GM19397 (cell line): ENCODE measurements at regions not wholly inside any gene's neighbourhood (a gene's known extent, or its start where the extent isn't known, plus 50 kb on each side); places are given as distances from the start of the nearest gene placed in this dataset.
"Not testable (repeated sequence)": the region's sequence is repeated elsewhere in the genome, so short reads cannot be mapped to it uniquely, and the experiment has no call there.

Experiments
- ATAC-seq: cut with Tn5 transposase; IDR thresholded peaks from one replicate; pipeline ENCODE4 v1.9.1; 2021; ENCODE audit warnings: mild to moderate bottlenecking, moderate library complexity; ENCODE audit not compliant: unreplicated experiment

DNA sequence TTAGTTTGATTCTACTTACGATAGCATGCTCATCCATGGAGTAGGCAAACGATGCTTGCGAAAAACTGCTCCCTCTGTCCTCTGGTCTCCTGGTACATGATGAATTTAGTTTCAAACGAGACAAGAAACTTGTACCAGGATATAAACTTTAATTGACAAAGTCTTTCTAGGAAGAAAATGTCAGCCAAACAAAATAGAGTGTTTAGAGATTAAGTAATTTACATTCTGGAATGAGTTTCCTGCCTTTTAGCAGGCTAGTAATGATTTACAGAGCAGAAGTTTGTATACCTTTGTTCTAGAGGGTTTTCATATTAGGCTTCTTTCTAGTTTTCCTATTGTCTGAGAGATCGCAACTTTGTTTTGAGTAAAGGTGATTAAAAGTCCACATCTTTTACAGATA, 206.9 kb downstream of the RPL10L start:
- ATAC-seq, result no peak

- no peak for ATAC-seq
These were observed 218.2 kb downstream of the RPL10L start for GRCh38 chr14:46433381-46433780.

GRCh38 chr14:46432516-46432915, 219.1 kb downstream of the RPL10L start:
- no peak for ATAC-seq

DNA sequence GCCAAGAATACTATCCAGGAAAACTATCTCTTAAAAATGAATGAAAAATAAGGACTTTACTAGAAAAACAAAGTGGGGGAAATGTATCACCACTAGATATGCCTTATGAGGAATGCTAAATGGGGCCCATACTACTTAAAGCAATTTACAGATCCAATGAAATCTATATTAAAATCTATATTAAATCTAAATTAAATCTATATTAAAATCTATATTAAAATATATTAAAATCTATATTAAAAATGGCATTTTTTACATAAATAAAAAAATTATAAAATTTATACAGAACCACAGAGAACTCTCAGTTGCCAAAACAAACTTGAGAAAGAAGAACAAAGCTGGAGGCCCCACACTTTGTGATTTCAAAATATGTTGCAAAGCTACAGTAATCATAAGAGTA, 234.5 kb downstream of the RPL10L start:
- ATAC-seq, result no peak

GRCh38 chr14:46404865-46405811, 246.4 kb downstream of the RPL10L start:
- no peak for ATAC-seq

- not testable (repeated sequence) for ATAC-seq
These were observed 249.4 kb downstream of the RPL10L start for GRCh38 chr14:46402001-46402690.

GRCh38 chr14:46401066-46401465, 250.5 kb downstream of the RPL10L start:
- ATAC-seq, result no peak

- no peak for ATAC-seq
These were observed 252.5 kb downstream of the RPL10L start for GRCh38 chr14:46399049-46399448.

DNA sequence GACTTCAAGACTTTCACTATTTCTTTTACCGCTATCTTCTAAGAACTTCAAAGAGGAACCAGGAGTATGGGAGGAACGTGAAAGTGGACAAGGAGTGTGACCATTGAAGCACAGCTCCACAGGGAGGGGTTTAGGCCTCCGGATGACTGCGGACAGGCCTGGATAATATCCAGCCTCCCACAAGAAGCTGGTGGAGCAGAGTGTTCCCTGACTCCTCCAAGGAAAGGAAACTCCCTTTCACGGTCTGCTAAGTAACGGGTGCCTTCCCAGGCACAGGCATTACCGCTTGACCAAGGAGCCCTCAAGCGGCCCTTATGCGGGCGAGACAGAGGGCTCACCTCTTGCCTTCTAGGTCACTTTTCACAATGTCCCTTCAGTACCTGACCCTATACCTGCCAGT, 267.0 kb downstream of the RPL10L start:
- ATAC-seq, result no peak

DNA sequence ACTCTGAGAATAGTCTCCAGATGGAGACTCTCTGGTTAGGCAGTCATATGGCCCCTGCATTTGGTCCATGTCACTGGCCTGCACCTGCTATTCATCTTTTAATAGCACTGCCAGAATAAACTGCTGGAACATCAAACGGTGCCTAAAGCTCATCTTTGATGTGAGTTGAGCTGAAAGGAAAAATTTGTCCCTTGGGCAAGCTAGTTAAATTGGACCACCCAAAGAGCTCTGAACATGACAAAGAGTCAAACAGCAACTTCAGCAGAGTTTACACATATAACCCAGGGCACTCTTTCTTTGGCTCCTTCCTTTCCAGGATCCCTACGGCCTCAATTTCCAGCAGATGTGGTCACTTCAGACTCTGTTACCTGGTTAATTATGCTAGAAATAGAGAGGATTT, 269.9 kb downstream of the RPL10L start:
- ATAC-seq, result no peak

DNA sequence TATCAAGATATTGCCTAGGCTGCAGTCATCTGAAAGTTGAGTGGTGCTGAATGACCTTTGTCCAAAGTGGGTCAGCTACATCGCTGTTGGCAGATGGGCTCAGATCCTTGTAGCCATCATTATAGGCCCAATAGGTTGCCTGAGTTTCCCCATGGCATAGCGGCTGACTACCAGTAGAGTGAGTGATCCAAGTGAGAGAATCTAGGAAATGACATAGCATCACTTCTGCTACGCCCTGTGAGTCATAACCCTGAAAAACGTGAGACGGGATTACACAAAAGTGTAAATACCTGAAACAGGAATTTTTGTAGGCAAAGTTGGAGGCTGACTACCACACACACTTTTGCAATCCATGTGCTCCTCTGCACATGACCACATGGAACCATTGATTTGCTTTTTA, 273.3 kb downstream of the RPL10L start:
- ATAC-seq, result no peak

GRCh38 chr14:46377305-46377704, 274.3 kb downstream of the RPL10L start:
- no peak for ATAC-seq

DNA sequence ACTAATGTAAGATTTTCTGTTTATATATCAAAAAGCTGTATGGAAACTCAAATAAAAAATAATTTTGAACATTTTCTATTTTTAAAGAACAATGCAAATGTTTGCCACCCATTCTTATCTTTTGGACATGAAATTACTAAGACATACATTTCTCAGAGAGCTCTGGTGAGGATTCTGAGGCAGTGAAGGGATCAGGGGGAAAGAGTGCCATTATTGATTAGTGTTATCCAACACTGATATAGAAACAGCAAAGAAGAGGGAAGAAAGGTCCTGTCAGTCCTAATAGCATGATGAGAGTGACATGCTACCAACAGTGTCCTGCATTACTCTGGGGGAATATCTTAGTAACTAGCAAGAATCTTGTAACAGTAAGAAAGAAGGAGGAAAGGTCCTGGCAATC, 282.2 kb downstream of the RPL10L start:
- no peak for ATAC-seq

- no peak for ATAC-seq
These were observed 283.3 kb downstream of the RPL10L start for GRCh38 chr14:46368275-46368674.

DNA sequence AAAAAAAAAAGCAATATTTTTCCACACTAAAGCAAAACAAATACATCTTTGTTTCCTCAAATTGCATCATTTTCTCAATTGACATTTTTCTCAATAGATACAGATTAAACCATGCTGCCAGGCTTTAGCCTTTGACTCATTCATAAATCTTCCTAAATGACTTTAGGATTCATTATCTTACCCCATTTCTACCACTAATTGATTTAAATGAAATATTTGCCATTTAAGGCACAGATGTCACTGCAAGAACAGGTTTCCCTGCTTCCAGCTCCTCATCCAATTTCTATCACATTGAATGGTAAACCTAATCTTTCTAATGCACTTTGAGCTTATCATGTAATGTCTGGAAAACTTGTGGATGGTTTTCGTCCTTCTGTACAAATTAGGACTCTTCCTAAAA, 298.7 kb downstream of the RPL10L start:
- ATAC-seq, result no peak

DNA sequence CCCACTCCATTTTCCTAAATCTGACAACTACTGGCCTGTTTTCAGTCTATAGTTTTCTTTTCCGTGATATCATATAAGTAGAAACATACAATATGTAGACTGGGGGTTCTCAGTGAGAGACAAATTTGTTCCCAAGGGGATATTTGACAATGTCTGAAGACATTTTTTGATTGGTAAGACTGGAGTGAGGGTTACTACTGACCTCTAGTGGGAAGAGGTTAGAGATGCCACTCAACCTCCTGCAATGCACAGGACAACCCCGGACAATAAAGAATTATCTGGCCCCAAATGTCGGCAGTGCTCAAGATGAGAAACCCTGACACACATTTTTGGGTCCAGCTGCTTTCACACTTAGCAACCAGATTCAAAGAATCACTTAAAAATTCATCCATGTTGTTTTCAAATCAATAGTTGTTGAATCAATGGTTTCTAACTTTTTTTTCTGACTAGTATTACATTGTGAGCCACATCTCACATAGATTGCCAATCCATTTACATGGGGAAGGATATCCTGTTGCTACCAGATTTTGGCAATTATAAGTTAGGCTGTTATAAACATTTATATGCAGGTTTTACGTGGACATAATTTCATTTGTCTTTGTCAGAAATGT, 307.1 kb downstream of the RPL10L start:
- ATAC-seq, result no peak

- ATAC-seq, result no peak
These were observed 325.8 kb downstream of the RPL10L start for GRCh38 chr14:46325777-46326176.

DNA sequence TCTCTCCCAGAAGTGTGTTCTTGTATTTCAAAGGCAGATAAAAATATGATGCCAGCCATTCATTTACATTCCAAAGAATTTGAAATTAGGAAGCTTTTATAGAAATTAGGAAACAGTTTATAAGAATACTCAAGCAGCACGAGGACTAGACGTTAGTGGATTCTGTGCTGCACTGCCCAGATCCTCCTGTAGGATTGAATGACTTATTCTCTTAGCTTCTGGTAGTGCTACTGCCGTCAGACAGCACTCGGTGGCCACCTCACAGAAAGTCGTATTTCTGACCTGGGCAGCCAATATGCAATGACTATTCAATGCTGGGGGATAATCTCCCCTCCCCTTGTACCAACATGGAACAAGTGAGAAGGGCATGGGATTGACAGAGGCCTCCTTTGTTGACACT, 326.4 kb downstream of the RPL10L start:
- no peak for ATAC-seq

DNA sequence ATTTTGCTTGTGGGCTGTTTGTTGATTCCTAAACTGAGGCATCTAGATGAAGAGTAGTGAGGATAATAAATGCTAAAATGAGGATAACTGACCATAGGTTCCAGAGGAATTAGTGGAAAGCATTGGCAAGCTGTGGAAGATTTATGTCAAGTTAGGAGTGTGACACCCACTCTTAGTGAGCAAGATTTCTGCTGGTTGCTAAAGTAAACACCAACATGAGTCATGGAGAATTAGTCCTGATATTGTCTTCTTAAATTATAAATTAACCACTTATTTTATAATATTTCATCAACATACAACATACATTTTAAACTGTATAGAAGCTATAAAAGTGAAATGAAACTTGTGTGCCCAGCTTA, 328.2 kb downstream of the RPL10L start:
- ATAC-seq, result no peak

- no peak for ATAC-seq
These were observed 328.7 kb downstream of the RPL10L start for GRCh38 chr14:46322730-46323403.

- ATAC-seq, result no peak
These were observed 329.5 kb downstream of the RPL10L start for GRCh38 chr14:46322076-46322475.
